LNCaP clone FGC (cell line): ENCODE measurements at regions not wholly inside any gene's neighbourhood (a gene's known extent, or its start where the extent isn't known, plus 50 kb on each side); places are given as distances from the start of the nearest gene placed in this dataset.

Experiments
- DNase-seq: peaks from one replicate; pipeline ENCODE4 v3.0.0-alpha.2; 2011; ENCODE audit warnings: low read depth
- H3K4me3 ChIP-seq: 2 replicates; pipeline ENCODE4 v1.5.1; 2011; ENCODE audit warnings: mild to moderate bottlenecking, low read depth, low read length, control low read depth
- TF ChIP-seq, protein P1 (sequence below): IDR thresholded peaks from 2 replicates; pipeline ENCODE4 v1.5.1; 2012; ENCODE audit warnings: mild to moderate bottlenecking; ENCODE audit not compliant: control insufficient read depth, insufficient read depth; ENCODE audit errors: extremely low read depth

GRCh38 chrX:116285501-116285900, 115.0 kb downstream of the AGTR2 start:
- no peak overlapping the region for H3K4me3 ChIP-seq
- no peak for DNase-seq
- TF ChIP-seq, protein P1, sequence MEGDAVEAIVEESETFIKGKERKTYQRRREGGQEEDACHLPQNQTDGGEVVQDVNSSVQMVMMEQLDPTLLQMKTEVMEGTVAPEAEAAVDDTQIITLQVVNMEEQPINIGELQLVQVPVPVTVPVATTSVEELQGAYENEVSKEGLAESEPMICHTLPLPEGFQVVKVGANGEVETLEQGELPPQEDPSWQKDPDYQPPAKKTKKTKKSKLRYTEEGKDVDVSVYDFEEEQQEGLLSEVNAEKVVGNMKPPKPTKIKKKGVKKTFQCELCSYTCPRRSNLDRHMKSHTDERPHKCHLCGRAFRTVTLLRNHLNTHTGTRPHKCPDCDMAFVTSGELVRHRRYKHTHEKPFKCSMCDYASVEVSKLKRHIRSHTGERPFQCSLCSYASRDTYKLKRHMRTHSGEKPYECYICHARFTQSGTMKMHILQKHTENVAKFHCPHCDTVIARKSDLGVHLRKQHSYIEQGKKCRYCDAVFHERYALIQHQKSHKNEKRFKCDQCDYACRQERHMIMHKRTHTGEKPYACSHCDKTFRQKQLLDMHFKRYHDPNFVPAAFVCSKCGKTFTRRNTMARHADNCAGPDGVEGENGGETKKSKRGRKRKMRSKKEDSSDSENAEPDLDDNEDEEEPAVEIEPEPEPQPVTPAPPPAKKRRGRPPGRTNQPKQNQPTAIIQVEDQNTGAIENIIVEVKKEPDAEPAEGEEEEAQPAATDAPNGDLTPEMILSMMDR = no peak

DNA sequence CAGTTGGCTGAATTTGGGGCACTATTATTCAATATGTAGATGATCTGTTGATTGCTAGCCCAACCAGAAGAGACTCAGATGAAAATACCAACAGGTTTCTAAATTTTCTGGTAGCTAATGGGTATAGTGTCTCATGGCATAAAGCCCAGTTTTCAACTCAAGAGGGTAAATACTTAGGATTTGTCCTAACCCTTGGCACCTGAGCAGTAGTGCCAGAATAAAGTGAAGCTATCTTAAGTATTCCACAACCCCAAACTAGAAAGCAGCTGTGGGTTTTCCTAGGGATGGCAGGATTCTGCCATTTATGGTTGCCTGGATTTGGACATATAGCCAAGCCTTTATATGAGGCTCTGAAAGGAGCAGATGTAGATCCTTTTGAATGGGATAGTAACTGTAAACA, 119.0 kb downstream of the AGTR2 start:
- H3K4me3 ChIP-seq = no peak overlapping the region
- DNase-seq = no peak
- TF ChIP-seq, protein P1 = no peak

DNA sequence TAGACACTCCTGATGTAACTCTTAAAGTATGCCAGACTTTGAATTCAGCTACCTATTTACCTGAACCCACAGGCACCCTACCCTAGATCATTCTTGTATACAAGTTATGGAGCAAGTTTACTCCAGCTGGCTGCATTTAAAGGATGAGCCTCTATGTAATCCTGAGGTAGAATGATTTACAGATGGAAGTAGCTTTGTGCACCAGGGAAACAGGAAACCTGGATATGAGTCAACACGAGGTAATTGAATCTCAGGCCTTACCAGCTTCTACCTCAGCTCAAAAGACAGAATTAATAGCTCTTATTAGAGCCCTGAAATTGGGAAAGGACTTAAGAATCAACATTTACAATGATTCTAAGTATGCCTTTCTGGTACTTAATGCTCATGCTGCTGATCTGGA, 119.8 kb downstream of the AGTR2 start:
- no peak overlapping the region for H3K4me3 ChIP-seq
- no peak for DNase-seq

DNA sequence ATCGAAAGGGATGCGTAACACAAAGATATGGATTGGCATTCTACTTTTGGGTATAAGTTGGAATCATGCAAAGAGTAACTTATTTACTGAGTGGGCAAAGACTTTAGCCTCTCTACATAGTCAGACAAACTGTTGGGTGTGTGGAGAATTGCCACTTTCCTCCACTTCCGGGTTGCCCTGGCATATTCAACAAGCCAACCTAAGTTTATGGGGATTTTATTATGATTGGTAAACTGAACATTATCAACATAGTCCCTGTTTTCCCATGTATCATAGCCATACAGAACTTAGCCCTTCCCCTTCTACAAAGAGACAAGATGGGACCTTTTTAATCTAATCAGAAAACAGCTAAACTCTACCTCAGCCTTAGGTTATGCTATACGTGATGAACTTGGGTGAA, 121.6 kb downstream of the AGTR2 start:
- no peak overlapping the region for H3K4me3 ChIP-seq
- DNase-seq = no peak
- TF ChIP-seq, protein P1 = no peak

More for the DNA sequence above, 119.8 kb downstream of the AGTR2 start:
- TF ChIP-seq, protein P1 = no peak

- DNase-seq = no peak
- H3K4me3 ChIP-seq = no peak overlapping the region
Measured at GRCh38 chrX:116298956-116299355, 128.4 kb downstream of the AGTR2 start.

GRCh38 chrX:116306218-116306617, 130.2 kb upstream of the SLC6A14 start:
- no peak for DNase-seq
- TF ChIP-seq, protein P1 = no peak
- H3K4me3 ChIP-seq = no peak overlapping the region

More at GRCh38 chrX:116298956-116299355, 128.4 kb downstream of the AGTR2 start:
- TF ChIP-seq, protein P1 = no peak

DNA sequence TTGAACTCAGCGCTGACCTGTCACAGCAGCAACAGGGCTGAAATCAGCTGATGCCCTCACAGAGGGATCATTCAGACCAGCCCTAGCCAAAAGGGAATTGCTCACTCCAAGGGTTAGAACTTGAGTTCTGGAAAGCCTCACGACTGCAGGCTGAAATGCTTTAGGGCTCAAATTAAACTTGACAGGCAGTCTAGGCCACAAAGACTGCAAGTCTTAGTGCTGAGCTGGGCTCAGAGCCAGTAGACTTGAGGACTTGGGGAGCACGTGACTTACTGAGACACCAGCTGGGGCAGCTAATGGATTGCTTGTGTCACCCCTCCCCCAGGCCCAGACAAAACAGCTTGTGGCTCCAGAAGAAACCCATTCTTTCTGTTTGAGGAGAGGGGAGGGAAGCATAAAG, 119.0 kb upstream of the SLC6A14 start:
- no peak overlapping the region for H3K4me3 ChIP-seq
- no peak for DNase-seq
- TF ChIP-seq, protein P1 = no peak
